GM19324 (cell line): ENCODE measurements at regions not wholly inside any gene's neighbourhood (a gene's known extent, or its start where the extent isn't known, plus 50 kb on each side); places are given as distances from the start of the nearest gene placed in this dataset.

Source experiments
- ATAC-seq: cut with Tn5 transposase; IDR thresholded peaks from one replicate; pipeline ENCODE4 v1.9.1; 2021; ENCODE audit warnings: mild to moderate bottlenecking, moderate library complexity; ENCODE audit not compliant: unreplicated experiment, low FRiP score

GRCh38 chr18:38611036-38611964 is 1045.7 kb upstream of the CELF4 start:
- peak; percentile 96 for ATAC-seq

GRCh38 chr18:38606841-38607240 is 1041.2 kb upstream of the CELF4 start:
- no peak for ATAC-seq

GRCh38 chr18:38602341-38602740 is 1036.7 kb upstream of the CELF4 start:
- no peak for ATAC-seq

GRCh38 chr18:38587571-38587970 is 1022.0 kb upstream of the CELF4 start:
- ATAC-seq: no peak

GRCh38 chr18:38586327-38586726 is 1020.7 kb upstream of the CELF4 start:
- no peak for ATAC-seq

- ATAC-seq: no peak
Measured at GRCh38 chr18:38579764-38580163, 1014.2 kb upstream of the CELF4 start.

GRCh38 chr18:38576916-38577315 is 1011.3 kb upstream of the CELF4 start:
- ATAC-seq: no peak

- ATAC-seq: no peak
Measured at GRCh38 chr18:38576349-38576748, 1010.8 kb upstream of the CELF4 start.

GRCh38 chr18:38575648-38576047 is 1010.0 kb upstream of the CELF4 start:
- ATAC-seq: no peak

GRCh38 chr18:38575023-38575422 is 1009.4 kb upstream of the CELF4 start:
- no peak for ATAC-seq

GRCh38 chr18:38572554-38573111 is 1007.0 kb upstream of the CELF4 start:
- no peak for ATAC-seq

GRCh38 chr18:38571651-38572050 is 1006.1 kb upstream of the CELF4 start:
- no peak for ATAC-seq

GRCh38 chr18:38565513-38565912 is 999.9 kb upstream of the CELF4 start:
- no peak for ATAC-seq

- no peak for ATAC-seq
Measured at GRCh38 chr18:38563396-38563980, 997.9 kb upstream of the CELF4 start.

GRCh38 chr18:38557006-38557405 is 991.4 kb upstream of the CELF4 start:
- ATAC-seq: no peak

- no peak for ATAC-seq
Measured at GRCh38 chr18:38552732-38553321, 987.2 kb upstream of the CELF4 start.

- no peak for ATAC-seq
Measured at GRCh38 chr18:38551881-38552280, 986.3 kb upstream of the CELF4 start.

GRCh38 chr18:38545071-38545470 is 979.5 kb upstream of the CELF4 start:
- no peak for ATAC-seq

GRCh38 chr18:38539856-38540255 is 974.3 kb upstream of the CELF4 start:
- ATAC-seq: no peak

GRCh38 chr18:38539371-38539770 is 973.8 kb upstream of the CELF4 start:
- no peak for ATAC-seq

- ATAC-seq: no peak
Measured at GRCh38 chr18:38534073-38534472, 968.5 kb upstream of the CELF4 start.
